HG03521 (cell line): ENCODE measurements at regions not wholly inside any gene's neighbourhood (a gene's known extent, or its start where the extent isn't known, plus 50 kb on each side); places are given as distances from the start of the nearest gene placed in this dataset.

ENCODE experiments used
- ATAC-seq: cut with Tn5 transposase; IDR thresholded peaks from one replicate; pipeline ENCODE4 v1.9.1; 2021; ENCODE audit warnings: mild to moderate bottlenecking, moderate library complexity; ENCODE audit not compliant: unreplicated experiment

DNA sequence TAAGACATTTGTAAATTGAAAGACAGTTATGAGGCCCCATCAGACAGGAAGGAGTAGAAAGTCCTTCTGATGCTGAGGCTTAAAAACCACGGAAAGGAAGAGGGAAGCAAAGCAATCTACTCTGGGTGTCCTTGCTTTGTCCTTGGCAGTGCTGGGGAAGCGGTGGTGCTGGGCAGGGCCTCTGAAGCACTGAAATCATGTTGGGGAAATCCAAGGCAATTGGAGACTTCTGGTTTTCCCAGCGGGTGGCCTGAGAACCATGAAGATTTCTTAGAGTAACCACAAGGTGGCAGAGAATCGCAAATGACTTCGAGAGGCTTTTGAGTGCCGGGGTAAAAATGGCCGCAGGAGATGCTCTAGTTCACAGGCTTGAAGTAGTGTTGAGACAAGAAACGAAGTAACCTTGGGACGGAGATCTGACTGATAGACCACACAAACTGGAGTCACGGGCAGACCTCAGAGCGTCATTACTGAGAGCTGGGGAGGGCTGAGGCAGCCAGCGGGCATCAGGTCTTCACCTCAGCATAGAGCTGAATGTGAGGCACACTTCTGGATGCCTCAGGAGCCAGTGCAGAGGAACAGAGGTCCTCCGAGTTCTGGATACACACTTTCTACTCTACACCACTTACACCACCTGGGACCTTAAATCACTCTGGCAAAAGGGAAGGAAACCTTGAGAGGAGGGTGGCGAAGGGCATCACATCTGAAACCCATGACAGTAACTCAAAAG, 130.7 kb upstream of the GPRIN3 start:
- peak; percentile 65 for ATAC-seq

DNA sequence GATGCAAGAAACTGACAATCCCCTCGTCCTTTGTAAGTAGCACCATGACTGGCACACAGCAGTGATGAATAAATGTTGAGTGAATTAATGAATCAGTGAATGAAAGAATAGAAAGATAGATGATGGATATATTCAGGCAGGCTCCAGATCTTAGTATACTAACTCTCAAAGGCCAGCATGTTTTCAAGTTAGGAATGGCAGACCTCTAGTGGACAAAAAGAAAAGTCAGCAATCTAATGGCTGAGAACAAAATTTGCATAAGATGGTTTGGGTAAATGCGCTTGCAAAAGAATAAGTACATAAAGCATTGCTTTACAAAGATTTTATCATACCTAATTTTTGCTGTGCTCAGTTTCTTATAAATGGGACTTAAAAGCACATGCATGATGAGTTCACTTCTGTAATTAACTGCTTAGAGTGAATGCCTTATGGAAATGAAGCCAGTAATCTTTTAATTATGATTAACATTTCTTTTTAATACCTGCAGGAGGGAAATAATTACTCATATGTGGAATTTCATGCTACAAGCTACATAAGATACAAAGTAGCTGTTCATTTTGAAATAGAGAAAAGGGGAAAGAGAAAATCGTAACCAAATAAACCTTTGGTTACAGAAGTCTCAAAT, 126.9 kb upstream of the GPRIN3 start:
- ATAC-seq = peak; percentile 69

DNA sequence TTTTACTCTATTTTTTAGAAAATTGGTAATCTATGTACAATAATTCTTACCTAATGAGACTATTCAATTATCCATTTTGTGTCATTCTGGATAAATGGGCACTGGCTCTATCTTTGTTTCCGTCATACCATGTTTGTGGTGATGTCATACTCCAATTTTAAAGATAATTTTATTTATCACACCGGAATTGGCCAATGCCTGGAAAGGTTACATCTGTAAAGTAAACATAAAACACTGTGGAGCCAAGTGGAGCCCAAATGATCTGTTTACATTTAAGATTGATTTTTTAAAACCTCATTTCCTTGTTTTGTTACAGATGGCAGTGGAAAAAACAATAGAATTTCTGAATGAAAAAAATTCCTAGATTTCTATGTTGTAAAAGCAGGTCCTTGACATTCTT, 120.2 kb upstream of the GPRIN3 start:
- no peak for ATAC-seq

DNA sequence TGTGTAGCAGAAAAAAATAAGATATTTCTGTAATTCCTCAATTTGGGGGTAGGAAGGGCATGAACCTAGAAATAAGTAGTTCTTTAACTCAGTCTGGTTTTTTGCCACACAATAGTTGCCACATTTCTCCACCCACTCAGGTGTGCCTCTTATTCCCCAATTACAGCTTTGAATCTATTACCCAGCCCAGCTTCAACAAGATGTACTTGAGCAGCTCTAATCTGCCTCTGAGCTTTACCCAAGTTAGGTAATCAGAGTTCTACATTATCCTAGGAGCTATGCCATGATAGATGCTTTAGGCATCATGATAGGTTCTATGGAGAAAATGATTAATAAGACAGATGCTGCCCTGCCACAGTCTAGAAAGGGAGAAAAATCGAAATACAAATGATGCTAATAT, 117.4 kb upstream of the GPRIN3 start:
- no peak for ATAC-seq

DNA sequence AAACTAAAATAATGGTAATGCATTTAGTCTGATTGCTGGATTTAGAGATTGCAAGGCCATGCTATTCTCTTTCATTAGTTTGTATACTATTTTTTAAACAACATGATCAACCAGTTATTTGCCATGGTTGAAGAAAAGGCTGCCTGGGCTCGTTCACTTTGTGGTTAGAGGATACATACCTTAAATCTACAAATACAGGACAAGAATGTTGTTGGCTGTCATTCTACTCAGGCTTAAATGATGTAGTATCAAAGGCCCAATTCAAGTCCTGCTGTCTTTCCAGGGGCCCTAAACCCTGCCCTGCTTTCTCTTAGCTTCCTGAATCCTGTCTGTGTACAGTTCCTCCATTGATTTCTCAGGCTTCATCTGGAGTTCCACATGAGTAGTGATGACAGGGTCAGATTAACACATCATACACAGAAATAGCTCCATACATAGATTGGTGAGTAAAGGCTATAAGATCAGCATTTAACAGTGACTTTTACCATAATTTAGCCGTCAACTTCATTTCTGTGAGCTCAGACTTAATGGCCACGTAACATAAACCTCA, 114.9 kb upstream of the GPRIN3 start:
- ATAC-seq = no peak

DNA sequence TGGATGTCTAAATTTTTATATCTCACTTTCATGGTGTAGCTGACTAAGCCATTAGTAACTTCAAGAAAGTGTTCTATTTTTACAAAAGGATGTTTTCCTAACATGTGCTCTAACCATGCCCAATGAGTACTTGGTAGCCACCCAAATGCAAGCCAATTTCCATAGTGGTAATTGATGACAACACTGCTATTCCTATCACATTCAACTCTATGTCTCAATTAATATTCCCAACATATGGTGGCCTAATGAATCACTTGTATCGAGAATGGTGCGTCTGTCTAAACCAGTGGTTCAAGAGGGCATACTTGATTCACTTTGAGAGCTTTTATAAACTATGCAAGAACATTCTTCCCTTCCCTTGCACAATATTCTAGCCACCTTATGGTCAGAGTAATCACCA, 112.9 kb upstream of the GPRIN3 start:
- ATAC-seq = no peak

DNA sequence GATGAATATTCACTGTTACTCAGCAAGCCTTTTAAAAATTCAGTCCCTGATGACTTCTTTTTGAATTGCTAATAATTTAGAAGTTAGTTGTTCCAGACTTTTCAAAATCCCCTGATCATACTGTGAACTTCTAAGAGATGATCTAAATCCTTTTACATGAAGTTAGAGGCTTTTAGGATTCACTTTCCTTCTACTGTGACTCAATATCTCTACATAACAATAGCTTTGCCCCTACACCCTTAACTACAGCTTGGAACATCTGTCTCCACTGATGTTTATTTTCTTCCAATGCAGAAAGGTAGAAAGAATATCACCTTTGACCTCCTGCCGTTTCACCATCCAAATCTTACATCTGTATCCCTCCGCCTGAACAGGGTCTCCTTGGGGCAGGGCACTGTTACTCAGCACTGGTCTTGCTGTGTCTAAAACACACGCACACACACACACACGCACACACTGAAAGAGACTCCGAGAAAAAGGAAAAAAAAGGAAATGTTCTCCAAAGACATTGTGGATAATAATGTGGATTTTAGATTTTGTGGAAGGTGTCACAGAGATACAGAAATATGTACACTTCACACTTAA, 111.6 kb upstream of the GPRIN3 start:
- ATAC-seq = no peak

DNA sequence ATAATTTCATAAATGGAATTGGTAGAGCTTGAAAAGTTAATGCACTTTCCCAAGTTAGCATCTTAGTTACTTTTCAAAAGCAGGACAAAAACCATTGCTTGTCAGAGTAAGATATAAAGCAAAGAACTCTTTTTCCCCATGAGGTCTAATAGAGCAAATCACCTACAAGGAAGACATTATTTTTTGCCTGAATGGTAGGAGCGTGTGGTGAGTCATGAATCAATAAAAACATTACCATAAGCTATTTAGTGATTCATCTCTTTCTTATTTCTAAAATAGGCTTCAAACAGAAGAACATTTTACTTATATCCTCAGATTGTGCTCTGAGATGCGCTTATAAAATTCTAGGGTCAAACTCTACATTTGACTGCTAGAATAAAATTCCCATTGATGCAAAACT, 109.4 kb upstream of the GPRIN3 start:
- ATAC-seq = no peak

DNA sequence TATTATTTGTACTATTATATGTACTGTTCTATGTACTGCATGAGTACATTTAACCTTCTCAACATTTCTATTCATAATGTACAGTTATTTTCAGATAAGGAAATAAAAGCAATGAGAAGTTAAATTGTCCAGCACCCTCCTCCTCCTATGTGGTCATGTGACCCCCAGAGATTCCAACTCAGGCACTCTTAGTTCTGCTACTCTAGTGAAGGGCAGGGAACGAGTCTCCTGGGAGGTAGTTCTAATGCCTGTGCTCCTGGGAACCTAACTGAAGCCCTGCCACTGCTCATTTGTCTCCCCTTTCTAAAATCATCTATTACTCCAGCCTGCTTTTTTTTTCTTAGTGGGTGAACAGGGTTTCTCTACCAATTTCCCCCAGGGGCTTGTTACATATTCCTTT, 105.9 kb upstream of the GPRIN3 start:
- no peak for ATAC-seq

DNA sequence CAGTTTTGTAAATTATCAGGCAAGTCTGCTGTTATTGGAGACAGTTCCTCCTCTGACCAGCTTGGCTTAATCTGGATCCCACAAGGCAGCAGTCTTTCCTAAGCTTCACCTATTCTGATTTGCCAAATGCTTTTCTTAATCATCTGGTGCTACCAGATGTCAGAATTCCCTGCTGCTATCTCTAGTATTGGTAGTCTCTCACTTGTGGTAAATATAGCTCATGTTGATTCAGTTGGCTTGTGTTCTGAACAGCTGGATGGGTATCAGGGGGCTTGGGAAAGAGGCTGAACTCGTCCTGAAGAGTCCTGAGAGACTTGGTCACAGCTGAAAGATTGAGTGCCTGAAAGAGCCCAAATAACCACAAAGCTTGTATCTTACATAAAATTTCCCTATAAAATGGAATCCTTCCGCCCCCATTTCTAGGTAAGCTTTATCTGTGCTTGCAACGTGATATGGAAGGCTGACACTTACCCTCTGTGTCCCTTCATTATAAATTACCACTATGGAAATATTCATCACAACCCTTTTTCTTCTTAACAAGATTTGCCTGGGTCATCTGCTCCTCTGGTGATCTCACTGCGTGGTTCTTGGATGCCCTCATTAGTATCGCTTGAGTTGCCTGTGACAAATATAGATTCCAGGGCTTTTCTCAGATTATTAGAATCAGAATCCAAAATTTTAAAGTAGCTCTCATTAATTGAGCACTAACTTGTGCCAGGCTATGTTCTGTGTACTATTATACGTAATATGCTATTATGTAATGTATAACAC, 104.1 kb upstream of the GPRIN3 start:
- no peak for ATAC-seq

DNA sequence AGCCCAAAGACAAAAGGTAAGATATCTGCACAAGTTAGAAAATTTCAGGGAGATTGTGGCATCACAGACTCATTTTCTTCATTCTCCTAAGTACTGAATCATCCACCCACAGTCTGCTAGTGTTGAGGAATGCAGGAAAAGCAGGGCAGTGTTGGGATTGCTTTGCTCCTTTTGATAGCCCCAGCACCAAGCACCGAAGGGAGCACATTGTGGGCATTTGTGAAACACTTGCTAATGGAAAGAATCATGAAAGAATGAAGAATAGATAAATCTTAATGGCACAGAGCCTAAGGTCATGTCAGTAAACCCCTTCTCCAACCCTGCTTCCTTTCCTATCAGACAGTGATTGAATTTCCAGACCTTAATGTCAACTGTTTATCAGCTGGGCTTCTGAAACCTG, 103.1 kb upstream of the GPRIN3 start:
- ATAC-seq = no peak

DNA sequence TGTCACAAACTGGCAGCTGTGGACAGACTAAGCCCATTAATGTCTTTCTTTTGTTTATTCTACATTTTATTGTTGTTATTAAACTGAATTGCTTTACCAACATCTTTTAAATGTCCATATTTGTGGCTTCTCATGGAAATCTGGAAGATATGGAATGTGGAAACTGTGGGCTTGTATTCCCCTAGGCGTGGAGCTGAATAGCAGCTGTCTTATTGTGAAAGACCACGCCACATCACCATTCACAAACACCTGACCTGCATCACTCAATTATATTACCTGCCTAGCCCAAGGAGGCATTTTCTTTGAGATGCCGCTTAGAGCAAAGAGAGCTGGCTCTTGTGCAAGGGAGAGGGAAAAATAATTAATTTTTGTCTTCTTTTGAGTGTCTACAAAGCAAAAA, 96.9 kb upstream of the GPRIN3 start:
- ATAC-seq = no peak

DNA sequence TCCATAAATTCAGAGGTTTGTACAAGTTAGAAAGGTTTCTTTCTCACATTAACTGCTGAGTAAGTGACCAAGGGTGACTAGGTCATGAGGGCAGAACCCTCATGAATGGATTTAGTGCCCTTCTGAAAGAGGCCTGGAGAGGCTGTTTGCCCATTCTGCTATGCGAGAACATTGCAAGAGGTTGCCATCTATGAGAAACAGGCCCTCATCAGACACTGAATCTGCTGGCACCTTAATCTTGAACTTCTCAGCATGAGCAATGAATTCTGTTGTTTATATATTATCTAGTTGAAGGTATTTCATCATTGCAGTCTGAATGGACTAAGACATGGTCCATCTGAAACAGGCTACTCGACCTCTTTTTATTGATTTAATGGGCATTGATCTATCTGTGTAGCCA, 96.2 kb upstream of the GPRIN3 start:
- ATAC-seq = no peak

DNA sequence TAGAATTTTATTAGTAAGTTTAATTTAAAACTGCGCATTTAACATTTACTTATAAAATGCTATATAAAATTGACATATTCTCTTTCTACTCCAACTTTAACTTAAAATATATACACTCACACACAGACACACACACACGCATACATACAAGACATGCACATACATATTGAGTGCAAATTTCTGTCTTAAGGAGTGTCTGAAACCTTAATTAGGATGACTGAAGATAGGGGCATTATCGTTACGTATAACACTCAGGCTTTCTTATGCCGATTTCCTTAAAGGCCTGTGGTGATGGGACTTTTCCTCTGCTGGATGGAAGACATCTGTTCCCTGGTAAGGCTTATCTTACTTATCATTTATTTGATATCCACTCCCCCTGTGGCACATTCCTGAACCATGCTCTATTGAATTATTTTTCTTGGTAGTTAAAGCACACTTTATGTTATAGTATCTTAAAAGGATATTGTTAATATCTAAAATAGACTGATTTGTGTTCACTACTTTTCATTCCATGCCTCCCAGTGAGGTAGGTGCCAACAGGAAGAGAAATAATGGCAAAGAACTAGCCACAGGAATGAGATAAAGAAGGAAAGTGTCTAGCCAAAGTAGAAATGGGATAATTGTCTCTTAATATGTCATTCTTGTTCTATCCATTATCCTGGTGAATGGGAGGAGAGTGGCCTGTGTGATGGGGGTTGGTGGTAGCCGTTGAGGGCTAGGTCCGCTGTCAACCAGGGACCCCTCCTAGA, 92.9 kb upstream of the GPRIN3 start:
- ATAC-seq = no peak

DNA sequence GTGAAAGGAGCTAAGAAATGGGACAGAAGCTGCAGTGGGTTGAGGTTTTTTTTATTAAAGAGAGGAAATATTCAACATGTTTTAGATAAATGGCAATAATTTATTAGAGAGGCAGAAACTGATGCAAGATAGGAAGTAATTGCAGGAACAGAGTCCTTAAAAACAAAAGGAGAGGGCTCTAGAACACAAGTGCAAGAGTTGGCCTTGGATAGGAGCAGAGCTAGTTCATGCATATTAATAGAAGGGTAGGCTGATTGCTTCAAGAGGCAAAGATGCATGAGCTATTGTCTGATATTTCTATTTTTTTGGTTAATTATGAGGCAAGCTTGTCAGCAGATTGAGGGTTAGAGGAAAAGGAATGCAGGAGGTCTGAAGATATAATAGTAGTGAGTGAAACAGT, 91.0 kb upstream of the GPRIN3 start:
- ATAC-seq = no peak

DNA sequence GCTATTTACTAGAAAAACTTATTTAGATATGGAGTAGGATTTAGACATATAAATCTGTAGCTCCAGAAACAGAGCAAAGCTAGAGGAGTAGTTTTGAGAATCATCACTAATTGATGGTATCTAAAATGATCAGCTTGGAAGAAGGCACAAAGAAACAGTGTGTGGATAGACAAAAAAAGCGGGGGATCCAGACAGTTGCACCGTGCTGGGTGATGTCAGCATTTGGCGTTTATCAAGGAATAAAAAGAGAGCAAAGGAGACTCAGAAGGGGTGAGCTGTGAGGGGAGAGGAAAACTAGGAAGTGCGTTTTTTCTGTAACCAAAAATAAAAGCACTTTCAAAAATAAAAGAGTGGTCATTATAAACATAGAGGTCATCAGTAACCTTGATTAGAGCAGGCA, 90.5 kb upstream of the GPRIN3 start:
- ATAC-seq = no peak

DNA sequence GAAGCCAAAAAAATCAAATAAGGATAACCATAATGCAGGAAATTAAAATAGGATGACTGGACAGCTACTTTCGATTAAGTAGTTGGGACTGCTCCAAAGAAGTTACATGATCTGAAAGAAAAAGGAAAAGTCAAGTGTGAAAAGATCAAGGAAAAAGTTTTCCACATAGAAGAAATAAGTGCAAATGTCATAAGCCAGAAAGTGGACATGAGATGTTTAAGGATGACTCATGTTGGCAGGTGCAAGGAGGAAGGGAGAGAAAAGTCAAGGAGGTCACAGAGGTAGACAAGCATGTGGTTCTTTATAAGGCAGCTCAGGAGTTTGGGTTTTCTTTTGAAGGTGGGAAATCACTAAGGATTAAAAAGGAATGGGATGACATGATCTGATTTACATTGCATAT, 89.8 kb upstream of the GPRIN3 start:
- no peak for ATAC-seq

DNA sequence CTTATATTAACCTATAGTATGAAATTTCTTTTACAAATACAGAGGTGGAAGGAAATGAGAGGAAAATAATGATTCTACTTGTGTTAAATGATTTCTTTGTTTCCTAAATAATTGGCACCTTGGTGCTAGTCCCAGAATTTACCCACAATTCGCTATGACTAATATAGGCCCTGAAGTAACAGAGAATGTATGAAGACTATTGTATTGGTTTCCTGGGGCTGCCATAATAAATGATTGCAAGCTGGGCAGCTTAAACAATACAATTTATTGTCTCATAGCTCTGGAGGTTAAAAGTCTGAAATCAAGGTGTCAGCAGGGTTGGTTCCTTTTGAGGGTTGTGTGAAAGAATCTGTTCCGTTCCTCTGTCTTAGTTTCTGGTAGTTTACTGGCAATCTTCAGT, 74.8 kb upstream of the GPRIN3 start:
- no peak for ATAC-seq

DNA sequence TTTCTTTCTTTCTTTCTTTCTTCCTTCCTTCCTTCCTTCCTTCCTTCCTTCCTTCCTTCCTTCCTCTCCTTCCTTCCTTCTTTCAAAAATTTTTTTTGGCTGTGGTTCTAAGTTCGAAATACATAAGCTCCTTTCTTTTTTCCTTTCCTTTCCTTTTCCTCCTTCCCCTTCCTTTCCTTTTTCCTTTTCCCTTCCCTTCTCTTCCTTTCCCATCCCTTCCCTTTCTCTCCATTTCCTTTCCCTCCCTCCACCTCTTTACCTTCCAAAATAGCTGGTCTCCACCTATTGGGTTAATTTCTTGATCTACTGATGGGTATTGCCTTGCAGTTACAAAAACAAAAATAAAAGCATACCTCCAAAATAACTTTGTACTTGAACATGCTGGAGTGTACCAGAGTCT, 73.4 kb upstream of the GPRIN3 start:
- no peak for ATAC-seq

DNA sequence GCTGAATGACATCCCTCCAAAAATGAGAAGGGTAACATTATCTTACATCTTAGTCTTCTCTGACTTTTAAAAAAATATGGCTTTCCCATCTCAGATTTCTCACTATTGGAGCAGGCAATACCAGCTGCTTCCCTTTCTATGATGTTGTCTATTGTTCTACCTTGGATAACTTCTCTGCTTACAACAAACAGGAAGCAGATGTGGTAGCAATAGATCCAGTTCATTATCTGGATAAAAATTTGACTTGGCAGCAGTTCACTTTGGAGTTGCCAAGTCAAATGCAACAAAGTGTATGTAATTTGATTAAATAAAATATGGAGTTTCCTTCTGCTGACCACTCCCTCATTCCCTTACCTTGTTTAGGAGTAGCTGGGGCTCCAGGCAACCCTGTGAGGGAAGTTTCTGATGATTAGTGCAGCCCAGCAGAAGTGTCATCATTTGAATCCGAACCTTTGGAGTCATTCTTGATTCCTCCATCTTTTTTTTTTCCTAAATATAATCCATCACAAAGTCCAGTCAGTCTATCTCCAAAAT, 72.0 kb upstream of the GPRIN3 start:
- no peak for ATAC-seq

DNA sequence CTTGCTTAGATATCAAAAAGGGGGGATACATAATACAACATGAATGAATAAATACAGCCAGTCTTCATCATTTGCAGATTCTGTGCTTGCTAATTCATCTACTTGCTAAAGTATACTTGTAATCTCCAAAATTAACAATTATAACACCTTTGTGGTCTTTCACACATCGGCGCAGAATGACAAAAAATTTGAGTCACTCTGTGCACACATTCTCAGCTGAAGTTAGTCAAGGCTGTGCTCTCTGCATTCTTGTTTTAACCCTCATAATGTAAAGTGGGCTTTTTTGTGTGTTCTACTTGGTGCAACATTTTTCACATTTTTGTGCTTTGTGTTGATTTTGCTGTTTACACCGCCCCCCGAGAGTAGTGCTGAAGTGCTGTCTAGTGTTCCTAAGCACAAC, 65.8 kb upstream of the GPRIN3 start:
- ATAC-seq = no peak
